K562 (cell line): ENCODE measurements at regions not wholly inside any gene's neighbourhood (a gene's known extent, or its start where the extent isn't known, plus 50 kb on each side); places are given as distances from the start of the nearest gene placed in this dataset.

Experiments used
- CBX3 ChIP-seq, 2 experiments: IDR thresholded peaks; 1 replicate in 1 of 2; 2 replicates in 1 of 2; pipeline ENCODE4 v1.6.1; 2012; ENCODE audit warnings: inconsistent platforms in 2 of 2, low read length in 2 of 2, borderline replicate concordance in 1 of 2, control low read depth in 1 of 2
- FOXA3 ChIP-seq, 2 experiments: fragments of 450-650 bp in 1 of 2; sonication (generic) in 1 of 2; formaldehyde crosslinking; IDR thresholded peaks in 1 of 2; conservative IDR thresholded peaks in 1 of 2; 2 replicates each; pipeline versions ENCODE4 v1.4.0 to v1.8.0; 2020 to 2022; ENCODE audit warnings: mild to moderate bottlenecking in 2 of 2, missing genetic modification reagents in 1 of 2
- ILF3 ChIP-seq: fragments of 450-650 bp; IDR thresholded peaks from 2 replicates; pipeline ENCODE4 v1.6.1; 2018; ENCODE audit warnings: antibody characterized with exemption, mild to moderate bottlenecking, moderate library complexity, borderline replicate concordance
- MBD2 ChIP-seq: sonication (generic); IDR thresholded peaks from 2 replicates; pipeline ENCODE4 v1.6.1; 2016; ENCODE audit warnings: low read depth, borderline replicate concordance
- NCOR1 ChIP-seq: fragments of 450-650 bp; IDR thresholded peaks from 2 replicates; pipeline ENCODE4 v1.6.1; 2016; ENCODE audit warnings: mild to moderate bottlenecking, moderate library complexity
- NR2C1 ChIP-seq, 2 experiments: fragments of 450-650 bp; IDR thresholded peaks; 2 replicates each; pipeline ENCODE4 v1.6.1; 2017; ENCODE audit warnings: mild to moderate bottlenecking in 2 of 2, antibody characterized with exemption in 1 of 2, inconsistent platforms in 1 of 2, missing compliant biosample characterization in 1 of 2, missing genetic modification characterization in 1 of 2
- PML ChIP-seq: IDR thresholded peaks from 2 replicates; pipeline ENCODE4 v1.6.1; 2012; ENCODE audit warnings: low read length, inconsistent platforms
- PPARD ChIP-seq: fragments of 250-450 bp; sonication (Bioruptor Pico); IDR thresholded peaks from 2 replicates; pipeline ENCODE4 v1.8.0; 2022; ENCODE audit warnings: inconsistent platforms, mild to moderate bottlenecking, moderate library complexity
- RBM17 ChIP-seq: fragments of 200-400 bp; formaldehyde crosslinking; IDR thresholded peaks from 2 replicates; pipeline ENCODE4 v1.6.1; 2017; ENCODE audit warnings: low read depth, mild to moderate bottlenecking, low read length, borderline replicate concordance
- TCF7 ChIP-seq: sonication (generic); IDR thresholded peaks from 2 replicates; pipeline ENCODE4 v1.6.1; 2016; ENCODE audit warnings: antibody characterized with exemption, borderline replicate concordance
- TCF7L2 ChIP-seq: fragments of 150-350 bp; IDR thresholded peaks from 2 replicates; pipeline ENCODE4 v1.6.1; 2016; ENCODE audit warnings: low read depth, mild to moderate bottlenecking, low read length, moderate library complexity
- ZC3H4 ChIP-seq: sonication (generic); formaldehyde crosslinking; IDR thresholded peaks from 2 replicates; pipeline ENCODE4 v1.9.0; 2021; ENCODE audit warnings: missing genetic modification reagents, borderline replicate concordance
- ZFP30 ChIP-seq: fragments of 250-450 bp; sonication (Bioruptor Pico); IDR thresholded peaks from 2 replicates; pipeline ENCODE4 v1.8.0; 2022; ENCODE audit warnings: moderate library complexity, mild to moderate bottlenecking, inconsistent platforms, borderline replicate concordance
- ZNF253 ChIP-seq: fragments of 250-450 bp; sonication (Bioruptor Pico); conservative IDR thresholded peaks from 2 replicates; pipeline ENCODE4 v1.6.1; 2021; ENCODE audit warnings: mild to moderate bottlenecking
- ZNF507 ChIP-seq: conservative IDR thresholded peaks from 2 replicates; pipeline ENCODE4 v1.6.1; 2017; ENCODE audit warnings: missing genetic modification characterization, missing compliant biosample characterization
- ZNF717 ChIP-seq: fragments of 250-450 bp; sonication (Bioruptor Pico); IDR thresholded peaks from 2 replicates; pipeline ENCODE4 v1.5.0; 2021
- TF ChIP-seq, protein P1 (sequence below), 2 experiments: fragments of 450-650 bp; IDR thresholded peaks; 2 replicates each; pipeline ENCODE4 v1.6.1; 2016
- TF ChIP-seq, protein P2 (sequence below): conservative IDR thresholded peaks from 2 replicates; pipeline ENCODE4 v1.6.1; 2011; ENCODE audit warnings: low read depth, mild to moderate bottlenecking, low read length; ENCODE audit not compliant: control insufficient read depth
- TF ChIP-seq, protein P3 (sequence below): sonication (generic); formaldehyde crosslinking; IDR thresholded peaks from 2 replicates; pipeline ENCODE4 v1.9.0; 2022; ENCODE audit warnings: mild to moderate bottlenecking, missing genetic modification reagents
- TF ChIP-seq, protein P4 (sequence below): sonication (generic); formaldehyde crosslinking; IDR thresholded peaks from 2 replicates; pipeline ENCODE4 v1.8.0; 2022; ENCODE audit warnings: mild to moderate bottlenecking, missing genetic modification reagents
- TF ChIP-seq, protein P5 (sequence below): fragments of 450-650 bp; IDR thresholded peaks from 2 replicates; pipeline ENCODE4 v1.6.1; 2017; ENCODE audit warnings: mild to moderate bottlenecking, moderate library complexity

DNA sequence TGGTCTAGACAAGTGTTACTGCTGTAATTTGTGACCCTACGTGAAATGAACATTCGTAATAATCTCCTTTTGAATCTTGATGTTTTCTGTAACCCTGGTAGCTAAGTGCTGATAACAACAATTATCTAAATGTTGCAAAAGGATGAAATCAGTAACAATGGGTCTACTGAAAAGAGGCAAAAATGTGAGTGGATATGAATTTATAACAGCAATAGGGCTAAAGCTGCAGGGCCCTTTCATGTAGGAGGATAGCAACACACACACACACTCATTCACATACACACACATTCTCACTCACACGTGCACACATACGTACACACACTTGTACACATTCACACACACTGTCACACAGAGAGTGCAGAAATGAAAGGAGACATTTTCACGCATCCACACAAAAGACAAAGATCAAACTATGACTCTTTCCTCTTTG lies 200.8 kb upstream of the NEBL start (continued):
- TF ChIP-seq, protein P1, sequence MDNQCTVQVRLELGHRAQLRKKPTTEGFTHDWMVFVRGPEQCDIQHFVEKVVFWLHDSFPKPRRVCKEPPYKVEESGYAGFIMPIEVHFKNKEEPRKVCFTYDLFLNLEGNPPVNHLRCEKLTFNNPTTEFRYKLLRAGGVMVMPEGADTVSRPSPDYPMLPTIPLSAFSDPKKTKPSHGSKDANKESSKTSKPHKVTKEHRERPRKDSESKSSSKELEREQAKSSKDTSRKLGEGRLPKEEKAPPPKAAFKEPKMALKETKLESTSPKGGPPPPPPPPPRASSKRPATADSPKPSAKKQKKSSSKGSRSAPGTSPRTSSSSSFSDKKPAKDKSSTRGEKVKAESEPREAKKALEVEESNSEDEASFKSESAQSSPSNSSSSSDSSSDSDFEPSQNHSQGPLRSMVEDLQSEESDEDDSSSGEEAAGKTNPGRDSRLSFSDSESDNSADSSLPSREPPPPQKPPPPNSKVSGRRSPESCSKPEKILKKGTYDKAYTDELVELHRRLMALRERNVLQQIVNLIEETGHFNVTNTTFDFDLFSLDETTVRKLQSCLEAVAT (IDR thresholded peaks at IDR 0.05) = no peak
- no peak for TF ChIP-seq ZFP30
- TF ChIP-seq MBD2 = no peak
- TF ChIP-seq RBM17 = no peak
- TF ChIP-seq ILF3 = no peak
- no peak for TF ChIP-seq CBX3 (IDR thresholded peaks at IDR 0.05; ENCODE audit: borderline replicate concordance in 1 of 2, low read length in 2 of 2)
- TF ChIP-seq, protein P2, sequence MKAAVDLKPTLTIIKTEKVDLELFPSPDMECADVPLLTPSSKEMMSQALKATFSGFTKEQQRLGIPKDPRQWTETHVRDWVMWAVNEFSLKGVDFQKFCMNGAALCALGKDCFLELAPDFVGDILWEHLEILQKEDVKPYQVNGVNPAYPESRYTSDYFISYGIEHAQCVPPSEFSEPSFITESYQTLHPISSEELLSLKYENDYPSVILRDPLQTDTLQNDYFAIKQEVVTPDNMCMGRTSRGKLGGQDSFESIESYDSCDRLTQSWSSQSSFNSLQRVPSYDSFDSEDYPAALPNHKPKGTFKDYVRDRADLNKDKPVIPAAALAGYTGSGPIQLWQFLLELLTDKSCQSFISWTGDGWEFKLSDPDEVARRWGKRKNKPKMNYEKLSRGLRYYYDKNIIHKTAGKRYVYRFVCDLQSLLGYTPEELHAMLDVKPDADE = no peak
- TF ChIP-seq PML = peak; percentile 90; the same call in 1 of the 2 replicates
- TF ChIP-seq NR2C1 (IDR thresholded peaks at IDR 0.05) = no peak
- peak; percentile 22 for TF ChIP-seq NR2C1 (tag; IDR thresholded peaks at IDR 0.05)
- TF ChIP-seq NCOR1 = no peak
- TF ChIP-seq FOXA3 (CRISPR knock-in tag; conservative IDR thresholded peaks at IDR 0.05 in 1 of 2, IDR thresholded peaks at IDR 0.05 in 1 of 2) = no peak
- TF ChIP-seq PPARD (CRISPR knock-in tag) = no peak
- TF ChIP-seq, protein P3, sequence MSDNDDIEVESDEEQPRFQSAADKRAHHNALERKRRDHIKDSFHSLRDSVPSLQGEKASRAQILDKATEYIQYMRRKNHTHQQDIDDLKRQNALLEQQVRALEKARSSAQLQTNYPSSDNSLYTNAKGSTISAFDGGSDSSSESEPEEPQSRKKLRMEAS = no peak
- TF ChIP-seq ZNF253 = no peak
- no peak for TF ChIP-seq ZNF507 (tag)
- no peak for TF ChIP-seq TCF7
- TF ChIP-seq, protein P4, sequence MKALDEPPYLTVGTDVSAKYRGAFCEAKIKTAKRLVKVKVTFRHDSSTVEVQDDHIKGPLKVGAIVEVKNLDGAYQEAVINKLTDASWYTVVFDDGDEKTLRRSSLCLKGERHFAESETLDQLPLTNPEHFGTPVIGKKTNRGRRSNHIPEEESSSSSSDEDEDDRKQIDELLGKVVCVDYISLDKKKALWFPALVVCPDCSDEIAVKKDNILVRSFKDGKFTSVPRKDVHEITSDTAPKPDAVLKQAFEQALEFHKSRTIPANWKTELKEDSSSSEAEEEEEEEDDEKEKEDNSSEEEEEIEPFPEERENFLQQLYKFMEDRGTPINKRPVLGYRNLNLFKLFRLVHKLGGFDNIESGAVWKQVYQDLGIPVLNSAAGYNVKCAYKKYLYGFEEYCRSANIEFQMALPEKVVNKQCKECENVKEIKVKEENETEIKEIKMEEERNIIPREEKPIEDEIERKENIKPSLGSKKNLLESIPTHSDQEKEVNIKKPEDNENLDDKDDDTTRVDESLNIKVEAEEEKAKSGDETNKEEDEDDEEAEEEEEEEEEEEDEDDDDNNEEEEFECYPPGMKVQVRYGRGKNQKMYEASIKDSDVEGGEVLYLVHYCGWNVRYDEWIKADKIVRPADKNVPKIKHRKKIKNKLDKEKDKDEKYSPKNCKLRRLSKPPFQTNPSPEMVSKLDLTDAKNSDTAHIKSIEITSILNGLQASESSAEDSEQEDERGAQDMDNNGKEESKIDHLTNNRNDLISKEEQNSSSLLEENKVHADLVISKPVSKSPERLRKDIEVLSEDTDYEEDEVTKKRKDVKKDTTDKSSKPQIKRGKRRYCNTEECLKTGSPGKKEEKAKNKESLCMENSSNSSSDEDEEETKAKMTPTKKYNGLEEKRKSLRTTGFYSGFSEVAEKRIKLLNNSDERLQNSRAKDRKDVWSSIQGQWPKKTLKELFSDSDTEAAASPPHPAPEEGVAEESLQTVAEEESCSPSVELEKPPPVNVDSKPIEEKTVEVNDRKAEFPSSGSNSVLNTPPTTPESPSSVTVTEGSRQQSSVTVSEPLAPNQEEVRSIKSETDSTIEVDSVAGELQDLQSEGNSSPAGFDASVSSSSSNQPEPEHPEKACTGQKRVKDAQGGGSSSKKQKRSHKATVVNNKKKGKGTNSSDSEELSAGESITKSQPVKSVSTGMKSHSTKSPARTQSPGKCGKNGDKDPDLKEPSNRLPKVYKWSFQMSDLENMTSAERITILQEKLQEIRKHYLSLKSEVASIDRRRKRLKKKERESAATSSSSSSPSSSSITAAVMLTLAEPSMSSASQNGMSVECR (CRISPR knock-in tag) = no peak
- TF ChIP-seq, protein P5, sequence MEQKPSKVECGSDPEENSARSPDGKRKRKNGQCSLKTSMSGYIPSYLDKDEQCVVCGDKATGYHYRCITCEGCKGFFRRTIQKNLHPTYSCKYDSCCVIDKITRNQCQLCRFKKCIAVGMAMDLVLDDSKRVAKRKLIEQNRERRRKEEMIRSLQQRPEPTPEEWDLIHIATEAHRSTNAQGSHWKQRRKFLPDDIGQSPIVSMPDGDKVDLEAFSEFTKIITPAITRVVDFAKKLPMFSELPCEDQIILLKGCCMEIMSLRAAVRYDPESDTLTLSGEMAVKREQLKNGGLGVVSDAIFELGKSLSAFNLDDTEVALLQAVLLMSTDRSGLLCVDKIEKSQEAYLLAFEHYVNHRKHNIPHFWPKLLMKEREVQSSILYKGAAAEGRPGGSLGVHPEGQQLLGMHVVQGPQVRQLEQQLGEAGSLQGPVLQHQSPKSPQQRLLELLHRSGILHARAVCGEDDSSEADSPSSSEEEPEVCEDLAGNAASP = no peak
- no peak for TF ChIP-seq ZNF717 (CRISPR knock-in tag)
- no peak for TF ChIP-seq ZC3H4
- no peak for TF ChIP-seq TCF7L2
